HepG2 (cell line): ENCODE measurements at regions not wholly inside any gene's neighbourhood (a gene's known extent, or its start where the extent isn't known, plus 50 kb on each side); places are given as distances from the start of the nearest gene placed in this dataset.

ENCODE experiments used
- HNF1A ChIP-seq, 2 experiments: sonication (generic) in 1 of 2; formaldehyde crosslinking in 1 of 2; IDR thresholded peaks; 2 replicates each; pipeline versions ENCODE4 v1.4.0 to v1.6.1; 2016 to 2020; ENCODE audit warnings: borderline replicate concordance in 1 of 2, low read depth in 1 of 2, mild to moderate bottlenecking in 1 of 2, missing genetic modification reagents in 1 of 2
- HNRNPLL ChIP-seq: fragments of 200-400 bp; formaldehyde crosslinking; IDR thresholded peaks from 2 replicates; pipeline ENCODE4 v1.6.1; 2017; ENCODE audit warnings: mild to moderate bottlenecking, low read depth, low read length; ENCODE audit not compliant: poor library complexity, severe bottlenecking
- KDM5B ChIP-seq: sonication (generic); formaldehyde crosslinking; IDR thresholded peaks from 2 replicates; pipeline ENCODE4 v1.4.0; 2020; ENCODE audit warnings: missing genetic modification reagents, mild to moderate bottlenecking, borderline replicate concordance
- KMT2A ChIP-seq: sonication (generic); formaldehyde crosslinking; IDR thresholded peaks from 2 replicates; pipeline ENCODE4 v1.4.0; 2020; ENCODE audit warnings: missing genetic modification reagents
- MATR3 ChIP-seq: sonication (generic); formaldehyde crosslinking; IDR thresholded peaks from 2 replicates; pipeline ENCODE4 v1.4.0; 2020; ENCODE audit warnings: missing genetic modification reagents
- PAX8 ChIP-seq: sonication (generic); formaldehyde crosslinking; IDR thresholded peaks from 2 replicates; pipeline ENCODE4 v1.8.0; 2022; ENCODE audit warnings: mild to moderate bottlenecking, missing genetic modification reagents, borderline replicate concordance
- TEF ChIP-seq: sonication (generic); formaldehyde crosslinking; IDR thresholded peaks from 2 replicates; pipeline ENCODE4 v1.5.0; 2020; ENCODE audit warnings: missing genetic modification reagents
- XRCC5 ChIP-seq: fragments of 200-400 bp; formaldehyde crosslinking; optimal IDR thresholded peaks from 2 replicates; pipeline ENCODE3; 2017; ENCODE audit warnings: mild to moderate bottlenecking, low read length
- ZBTB21 ChIP-seq: sonication (generic); formaldehyde crosslinking; IDR thresholded peaks from 2 replicates; pipeline ENCODE4 v1.4.0; 2020; ENCODE audit warnings: missing genetic modification reagents
- ZBTB34 ChIP-seq: sonication (generic); formaldehyde crosslinking; IDR thresholded peaks from 2 replicates; pipeline ENCODE4 v1.8.0; 2022; ENCODE audit warnings: mild to moderate bottlenecking, missing genetic modification reagents
- ZFP36 ChIP-seq: fragments of 150-350 bp; IDR thresholded peaks from 2 replicates; pipeline ENCODE4 v1.6.1; 2018; ENCODE audit warnings: borderline replicate concordance, low read length, low read depth; ENCODE audit not compliant: partially characterized antibody
- ZFP90 ChIP-seq: sonication (generic); formaldehyde crosslinking; IDR thresholded peaks from 2 replicates; pipeline ENCODE4 v1.8.0; 2022; ENCODE audit warnings: missing genetic modification reagents, mild to moderate bottlenecking, inconsistent platforms, borderline replicate concordance
- ZNF33A ChIP-seq: sonication (generic); formaldehyde crosslinking; IDR thresholded peaks from 2 replicates; pipeline ENCODE4 v1.5.1; 2020; ENCODE audit warnings: missing genetic modification reagents, mild to moderate bottlenecking, moderate library complexity, borderline replicate concordance
- ZNF678 ChIP-seq: sonication (generic); formaldehyde crosslinking; IDR thresholded peaks from 2 replicates; pipeline ENCODE4 v1.4.0; 2020; ENCODE audit warnings: mild to moderate bottlenecking, missing genetic modification reagents
- ZNF782 ChIP-seq: sonication (generic); formaldehyde crosslinking; IDR thresholded peaks from 2 replicates; pipeline ENCODE4 v1.4.0; 2020; ENCODE audit warnings: missing genetic modification reagents, mild to moderate bottlenecking, borderline replicate concordance
- ZUFSP ChIP-seq: sonication (generic); formaldehyde crosslinking; IDR thresholded peaks from 2 replicates; pipeline ENCODE4 v1.9.0; 2021; ENCODE audit warnings: missing genetic modification reagents, mild to moderate bottlenecking, borderline replicate concordance
- TF ChIP-seq, protein P1 (sequence below): sonication (generic); formaldehyde crosslinking; IDR thresholded peaks from 2 replicates; pipeline ENCODE4 v1.4.0; 2020; ENCODE audit warnings: mild to moderate bottlenecking, missing genetic modification reagents
- TF ChIP-seq, protein P2 (sequence below): sonication (generic); formaldehyde crosslinking; IDR thresholded peaks from 2 replicates; pipeline ENCODE4 v1.5.0; 2020; ENCODE audit warnings: missing genetic modification reagents

DNA sequence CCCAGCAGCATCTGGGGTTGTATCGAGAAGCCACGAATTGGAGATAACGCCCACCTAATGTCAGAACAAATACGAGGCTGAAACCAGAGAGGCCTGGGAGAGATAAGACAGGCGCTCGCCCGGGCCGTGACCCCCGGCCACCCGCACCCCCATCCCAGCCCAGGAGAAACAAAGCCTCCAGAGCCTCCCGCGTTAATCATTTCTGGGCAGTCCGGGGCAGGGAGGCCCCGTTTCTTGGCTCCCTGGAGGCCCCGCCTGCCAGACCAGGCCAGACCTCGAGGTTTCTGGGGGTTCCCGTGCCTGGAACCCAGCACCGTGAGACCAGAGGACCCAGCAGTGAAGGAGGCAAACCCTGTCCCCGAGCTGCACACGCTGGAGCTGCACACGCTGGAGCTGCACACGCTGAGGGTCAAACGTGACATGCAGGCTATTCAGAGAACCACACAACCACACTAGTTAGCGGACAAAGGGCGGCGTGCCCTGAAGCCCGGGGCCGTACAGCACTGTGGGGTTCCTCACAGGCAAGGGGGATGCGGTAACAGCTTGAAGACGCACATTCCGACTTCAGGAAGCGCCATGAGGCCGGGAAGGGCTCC lies 53.4 kb downstream of the FOXL3 start (continued):
- peak; percentile 15 for TF ChIP-seq HNRNPLL
- TF ChIP-seq ZFP36, result no peak
- TF ChIP-seq ZUFSP (CRISPR knock-in tag), result no peak
- TF ChIP-seq, protein P1, sequence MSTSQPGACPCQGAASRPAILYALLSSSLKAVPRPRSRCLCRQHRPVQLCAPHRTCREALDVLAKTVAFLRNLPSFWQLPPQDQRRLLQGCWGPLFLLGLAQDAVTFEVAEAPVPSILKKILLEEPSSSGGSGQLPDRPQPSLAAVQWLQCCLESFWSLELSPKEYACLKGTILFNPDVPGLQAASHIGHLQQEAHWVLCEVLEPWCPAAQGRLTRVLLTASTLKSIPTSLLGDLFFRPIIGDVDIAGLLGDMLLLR (CRISPR knock-in tag), result no peak
- no peak for TF ChIP-seq PAX8
- no peak for TF ChIP-seq ZNF678 (CRISPR knock-in tag)
- TF ChIP-seq TEF (CRISPR knock-in tag), result no peak
- TF ChIP-seq ZNF33A (CRISPR knock-in tag), result no peak
- TF ChIP-seq KDM5B (CRISPR knock-in tag), result no peak
- no peak for TF ChIP-seq ZBTB34 (CRISPR knock-in tag)
- no peak for TF ChIP-seq XRCC5
- TF ChIP-seq ZFP90 (CRISPR knock-in tag), result no peak
- TF ChIP-seq, protein P2, sequence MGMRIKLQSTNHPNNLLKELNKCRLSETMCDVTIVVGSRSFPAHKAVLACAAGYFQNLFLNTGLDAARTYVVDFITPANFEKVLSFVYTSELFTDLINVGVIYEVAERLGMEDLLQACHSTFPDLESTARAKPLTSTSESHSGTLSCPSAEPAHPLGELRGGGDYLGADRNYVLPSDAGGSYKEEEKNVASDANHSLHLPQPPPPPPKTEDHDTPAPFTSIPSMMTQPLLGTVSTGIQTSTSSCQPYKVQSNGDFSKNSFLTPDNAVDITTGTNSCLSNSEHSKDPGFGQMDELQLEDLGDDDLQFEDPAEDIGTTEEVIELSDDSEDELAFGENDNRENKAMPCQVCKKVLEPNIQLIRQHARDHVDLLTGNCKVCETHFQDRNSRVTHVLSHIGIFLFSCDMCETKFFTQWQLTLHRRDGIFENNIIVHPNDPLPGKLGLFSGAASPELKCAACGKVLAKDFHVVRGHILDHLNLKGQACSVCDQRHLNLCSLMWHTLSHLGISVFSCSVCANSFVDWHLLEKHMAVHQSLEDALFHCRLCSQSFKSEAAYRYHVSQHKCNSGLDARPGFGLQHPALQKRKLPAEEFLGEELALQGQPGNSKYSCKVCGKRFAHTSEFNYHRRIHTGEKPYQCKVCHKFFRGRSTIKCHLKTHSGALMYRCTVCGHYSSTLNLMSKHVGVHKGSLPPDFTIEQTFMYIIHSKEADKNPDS (CRISPR knock-in tag), result no peak
- peak; percentile 80 for TF ChIP-seq HNF1A (IDR thresholded peaks at IDR 0.05; ENCODE audit: low read depth)
- TF ChIP-seq HNF1A (CRISPR knock-in tag; IDR thresholded peaks at IDR 0.05; ENCODE audit: borderline replicate concordance), result peak; percentile 92; the same call in 1 of the 2 replicates
- TF ChIP-seq ZNF782 (CRISPR knock-in tag), result no peak
- no peak for TF ChIP-seq KMT2A (CRISPR knock-in tag)
- no peak for TF ChIP-seq ZBTB21 (CRISPR knock-in tag)
- no peak for TF ChIP-seq MATR3 (CRISPR knock-in tag)
